OCI-LY3 (cell line): ENCODE measurements at regions not wholly inside any gene's neighbourhood (a gene's known extent, or its start where the extent isn't known, plus 50 kb on each side); places are given as distances from the start of the nearest gene placed in this dataset.

Experiments used
- H2AFZ ChIP-seq: fragments of 200-600, 300-600 bp; shearing (Covaris generic); 2 replicates; pipeline ENCODE4 v1.6.0; 2014; ENCODE audit warnings: antibody characterized with exemption, low read depth, low read length
- H3K27ac ChIP-seq: fragments of 200-600, 300-600 bp; sonication (generic); 2 replicates; pipeline ENCODE4 v1.5.1; 2014; ENCODE audit warnings: mild to moderate bottlenecking, low read length, moderate library complexity, mixed read lengths
- H3K27me3 ChIP-seq: fragments of 200-600, 300-600 bp; sonication (generic); 2 replicates; pipeline ENCODE4 v1.6.1; 2014; ENCODE audit warnings: low read depth, low read length, mixed read lengths
- H3K36me3 ChIP-seq: fragments of 200-600, 300-600 bp; sonication (generic); replicated peaks from 2 replicates; pipeline ENCODE3; 2014; ENCODE audit warnings: low read depth, low read length, mixed read lengths
- H3K4me1 ChIP-seq: fragments of 300-600, 200-600 bp; sonication (generic); 2 replicates; pipeline ENCODE4 v1.6.1; 2014; ENCODE audit warnings: low read length, mixed read lengths
- H3K4me2 ChIP-seq: fragments of 200-600, 300-600 bp; sonication (generic); 2 replicates; pipeline ENCODE4 v1.6.1; 2014; ENCODE audit warnings: low read length, mixed read lengths
- H3K4me3 ChIP-seq: fragments of 300-600, 200-600 bp; sonication (generic); 2 replicates; pipeline ENCODE4 v1.5.1; 2014; ENCODE audit warnings: antibody characterized with exemption, mild to moderate bottlenecking, low read length, moderate library complexity
- H3K79me2 ChIP-seq: fragments of 300-600, 200-600 bp; shearing (Covaris generic); 2 replicates; pipeline ENCODE4 v1.6.1; 2014; ENCODE audit warnings: mild to moderate bottlenecking, low read length, mixed read lengths
- H3K9ac ChIP-seq: fragments of 300-600, 200-600 bp; shearing (Covaris generic); 2 replicates; pipeline ENCODE4 v1.6.0; 2014; ENCODE audit warnings: mild to moderate bottlenecking, low read length, moderate library complexity
- H3K9me3 ChIP-seq: fragments of 200-600, 300-600 bp; shearing (Covaris generic); 2 replicates; pipeline ENCODE4 v1.6.1; 2014; ENCODE audit warnings: low read length, mixed read lengths; ENCODE audit not compliant: insufficient read depth
- H4K20me1 ChIP-seq: fragments of 200-600, 300-600 bp; sonication (generic); 2 replicates; pipeline ENCODE4 v1.6.1; 2016; ENCODE audit warnings: low read length, mixed read lengths; ENCODE audit not compliant: insufficient read depth
- CTCF ChIP-seq: fragments of 200-600, 300-600 bp; sonication (generic); IDR thresholded peaks from 2 replicates; pipeline ENCODE4 v1.5.1; 2014; ENCODE audit warnings: antibody characterized with exemption, low read length, low read depth
- EZH2phosphoT487 ChIP-seq: fragments of 200-600 bp; shearing (Covaris generic); IDR thresholded peaks from 2 replicates; pipeline ENCODE4 v1.6.1; 2018; ENCODE audit warnings: antibody characterized with exemption, mixed run types, low read depth

- no peaks in the 10 kb centered on the region for H3K4me1 ChIP-seq
- no peak overlapping the region for H3K27ac ChIP-seq
- no peak for TF ChIP-seq EZH2phosphoT487
- TF ChIP-seq CTCF = no peak
- peaks cover 6% of the 10 kb centered on the region; the same call in 1 of the 2 replicates for H3K27me3 ChIP-seq
- H3K4me3 ChIP-seq = no peak overlapping the region
- no peak overlapping the region for H3K4me2 ChIP-seq
- H3K9ac ChIP-seq = no peak overlapping the region
- no peaks in the 10 kb centered on the region for H3K36me3 ChIP-seq
- H4K20me1 ChIP-seq = no peaks in the 10 kb centered on the region
- no peak overlapping the region for H2AFZ ChIP-seq
- no peaks in the 10 kb centered on the region for H3K9me3 ChIP-seq
- H3K79me2 ChIP-seq = no peaks in the 10 kb centered on the region
Measured at GRCh38 chr1:232271299-232271698, 358.6 kb downstream of the SIPA1L2 start.

- no peak for TF ChIP-seq EZH2phosphoT487
- TF ChIP-seq CTCF = no peak
- no peaks in the 10 kb centered on the region for H3K36me3 ChIP-seq
- H3K4me3 ChIP-seq = no peak overlapping the region
- no peaks in the 10 kb centered on the region for H4K20me1 ChIP-seq
- no peaks in the 10 kb centered on the region for H3K4me1 ChIP-seq
- no peaks in the 10 kb centered on the region for H3K9me3 ChIP-seq
- peaks cover 6% of the 10 kb centered on the region; the same call in 1 of the 2 replicates for H3K27me3 ChIP-seq
- no peak overlapping the region for H3K27ac ChIP-seq
- H3K79me2 ChIP-seq = no peaks in the 10 kb centered on the region
- no peak overlapping the region for H2AFZ ChIP-seq
- H3K9ac ChIP-seq = no peak overlapping the region
- no peak overlapping the region for H3K4me2 ChIP-seq
Measured at GRCh38 chr1:232269988-232270387, 359.9 kb downstream of the SIPA1L2 start.

GRCh38 chr1:232267837-232268598 lies 361.9 kb downstream of the SIPA1L2 start:
- Histone ChIP-seq H3K9me3 (no peaks in the 10 kb centered on the region), H3K27ac (no peak overlapping the region), H3K27me3 (peaks cover 15% of the 10 kb centered on the region; the same call in 1 of the 2 replicates), H4K20me1 (no peaks in the 10 kb centered on the region), H2AFZ (no peak overlapping the region), H3K4me2 (no peak overlapping the region), H3K4me1 (no peaks in the 10 kb centered on the region), H3K9ac (no peak overlapping the region), H3K4me3 (no peak overlapping the region), H3K36me3 (no peaks in the 10 kb centered on the region), H3K79me2 (no peaks in the 10 kb centered on the region)
- TF ChIP-seq EZH2phosphoT487 (no peak), CTCF (no peak)

GRCh38 chr1:232267092-232267836 lies 362.7 kb downstream of the SIPA1L2 start:
- H3K4me3 ChIP-seq = no peak overlapping the region

More at GRCh38 chr1:232267092-232267836, 362.7 kb downstream of the SIPA1L2 start:
- Histone ChIP-seq H3K9ac (no peak overlapping the region), H3K36me3 (no peaks in the 10 kb centered on the region), H3K79me2 (no peaks in the 10 kb centered on the region), H4K20me1 (no peaks in the 10 kb centered on the region), H2AFZ (no peak overlapping the region), H3K27ac (no peak overlapping the region), H3K9me3 (no peaks in the 10 kb centered on the region), H3K4me2 (no peak overlapping the region), H3K4me1 (no peaks in the 10 kb centered on the region), H3K27me3 (peaks cover 15% of the 10 kb centered on the region; the same call in 1 of the 2 replicates)
- TF ChIP-seq CTCF (no peak), EZH2phosphoT487 (no peak)
